ENCODE measurements at regions not wholly inside any gene's neighbourhood (a gene's known extent, or its start where the extent isn't known, plus 50 kb on each side); places are given as distances from the start of the nearest gene placed in this dataset.

DNA sequence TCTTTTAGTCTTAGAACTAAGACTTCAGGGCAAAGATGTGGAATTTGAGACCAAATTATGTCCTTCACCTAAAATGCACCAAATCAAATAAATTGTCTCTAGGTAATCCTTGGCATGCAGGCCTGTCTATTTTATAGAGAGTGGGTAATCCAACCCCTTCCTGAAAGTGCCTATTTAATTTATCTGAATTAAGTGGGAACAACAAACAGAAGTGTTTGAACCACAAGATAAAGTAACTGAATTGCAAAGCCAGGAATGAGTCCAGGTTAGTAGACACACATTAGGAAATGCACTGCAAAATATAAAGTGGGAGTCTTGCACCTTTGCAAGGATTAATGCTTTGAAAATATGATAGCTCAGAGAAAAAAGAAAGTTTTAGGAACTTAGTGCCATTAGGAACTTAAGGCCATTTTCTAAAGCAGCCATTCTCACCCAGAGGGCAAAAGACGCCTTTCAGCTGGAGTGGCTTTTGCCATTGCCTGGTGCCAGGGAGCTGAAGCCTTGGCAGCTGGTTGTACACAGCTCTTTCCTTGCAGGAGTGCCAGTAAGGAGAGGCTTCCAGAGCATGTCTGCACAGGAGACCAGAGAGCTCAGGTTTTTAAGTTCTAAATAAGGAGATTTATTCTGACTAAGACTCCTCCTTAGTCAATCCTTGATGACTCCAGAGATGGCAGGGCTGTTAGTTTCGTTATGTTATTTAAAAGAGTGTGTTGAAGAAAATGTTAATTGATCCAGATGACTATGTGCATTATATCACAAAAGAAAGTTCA, 151.7 kb upstream of the ELL2 start:
- Histone ChIP-seq H3K4me3 (no peak overlapping the region), H3K27me3 (no peaks in the 10 kb centered on the region), H3K4me1 (no peaks in the 10 kb centered on the region), H3K27ac (no peak overlapping the region), H3K36me3 (ENCODE audit: low read depth, missing control alignments) (no peaks in the 10 kb centered on the region), H3K9me3 (no peaks in the 10 kb centered on the region)
- no peak for DNase-seq
- TF ChIP-seq, protein P1, sequence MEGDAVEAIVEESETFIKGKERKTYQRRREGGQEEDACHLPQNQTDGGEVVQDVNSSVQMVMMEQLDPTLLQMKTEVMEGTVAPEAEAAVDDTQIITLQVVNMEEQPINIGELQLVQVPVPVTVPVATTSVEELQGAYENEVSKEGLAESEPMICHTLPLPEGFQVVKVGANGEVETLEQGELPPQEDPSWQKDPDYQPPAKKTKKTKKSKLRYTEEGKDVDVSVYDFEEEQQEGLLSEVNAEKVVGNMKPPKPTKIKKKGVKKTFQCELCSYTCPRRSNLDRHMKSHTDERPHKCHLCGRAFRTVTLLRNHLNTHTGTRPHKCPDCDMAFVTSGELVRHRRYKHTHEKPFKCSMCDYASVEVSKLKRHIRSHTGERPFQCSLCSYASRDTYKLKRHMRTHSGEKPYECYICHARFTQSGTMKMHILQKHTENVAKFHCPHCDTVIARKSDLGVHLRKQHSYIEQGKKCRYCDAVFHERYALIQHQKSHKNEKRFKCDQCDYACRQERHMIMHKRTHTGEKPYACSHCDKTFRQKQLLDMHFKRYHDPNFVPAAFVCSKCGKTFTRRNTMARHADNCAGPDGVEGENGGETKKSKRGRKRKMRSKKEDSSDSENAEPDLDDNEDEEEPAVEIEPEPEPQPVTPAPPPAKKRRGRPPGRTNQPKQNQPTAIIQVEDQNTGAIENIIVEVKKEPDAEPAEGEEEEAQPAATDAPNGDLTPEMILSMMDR (IDR thresholded peaks at IDR 0.05): no peak
- TF ChIP-seq POLR2A (IDR thresholded peaks at IDR 0.05): no peak
- 80 to 89% methylated on average over 2 of the region's 2 CpGs for WGBS, 2 donors
- intact Hi-C loops (cut with DNase I; ENCODE audit: low total_unique reads): no loop called here

DNA sequence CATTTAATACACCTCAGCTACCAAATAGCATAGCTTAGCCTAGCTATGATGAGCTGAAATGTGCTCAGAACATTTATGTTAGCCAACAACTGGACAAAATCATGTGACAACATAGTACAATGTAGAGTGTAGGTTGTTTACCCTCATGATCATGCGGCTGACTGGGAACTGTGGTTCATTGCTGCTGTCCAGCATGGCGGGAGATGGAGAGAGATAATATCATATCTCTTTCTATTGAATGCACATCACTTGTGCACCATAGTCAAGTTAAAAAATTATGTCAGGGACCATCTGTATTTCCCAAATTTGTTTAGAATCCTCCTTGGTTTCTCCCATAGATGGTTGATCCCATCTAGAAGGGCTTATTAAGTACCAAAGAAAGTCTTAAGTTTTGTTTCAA, 151.1 kb upstream of the ELL2 start:
- intact Hi-C loops (cut with DNase I; ENCODE audit: low total_unique reads): no loop called here
- TF ChIP-seq, protein P1 (IDR thresholded peaks at IDR 0.05): no peak
- no peak for TF ChIP-seq POLR2A (IDR thresholded peaks at IDR 0.05)
- Histone ChIP-seq H3K27ac (no peak overlapping the region), H3K4me3 (no peak overlapping the region), H3K36me3 (ENCODE audit: low read depth, missing control alignments) (no peaks in the 10 kb centered on the region), H3K9me3 (no peaks in the 10 kb centered on the region), H3K27me3 (no peaks in the 10 kb centered on the region), H3K4me1 (no peaks in the 10 kb centered on the region)
- WGBS, 2 donors: 93 to 98% methylated on average over 2 of the region's 2 CpGs
- no peak for DNase-seq

GRCh38 chr5:96112123-96112670, 150.5 kb upstream of the ELL2 start:
- 72 to 75% methylated on average over 1 of the region's 1 CpG for WGBS, 2 donors
- intact Hi-C loops (cut with DNase I; ENCODE audit: low total_unique reads): no loop called here
- Histone ChIP-seq H3K9me3 (no peaks in the 10 kb centered on the region), H3K4me1 (no peaks in the 10 kb centered on the region), H3K36me3 (ENCODE audit: low read depth, missing control alignments) (no peaks in the 10 kb centered on the region), H3K27ac (no peak overlapping the region), H3K4me3 (no peak overlapping the region), H3K27me3 (no peaks in the 10 kb centered on the region)
- no peak for DNase-seq
- TF ChIP-seq POLR2A (IDR thresholded peaks at IDR 0.05): no peak
- TF ChIP-seq, protein P1 (IDR thresholded peaks at IDR 0.05): no peak

DNA sequence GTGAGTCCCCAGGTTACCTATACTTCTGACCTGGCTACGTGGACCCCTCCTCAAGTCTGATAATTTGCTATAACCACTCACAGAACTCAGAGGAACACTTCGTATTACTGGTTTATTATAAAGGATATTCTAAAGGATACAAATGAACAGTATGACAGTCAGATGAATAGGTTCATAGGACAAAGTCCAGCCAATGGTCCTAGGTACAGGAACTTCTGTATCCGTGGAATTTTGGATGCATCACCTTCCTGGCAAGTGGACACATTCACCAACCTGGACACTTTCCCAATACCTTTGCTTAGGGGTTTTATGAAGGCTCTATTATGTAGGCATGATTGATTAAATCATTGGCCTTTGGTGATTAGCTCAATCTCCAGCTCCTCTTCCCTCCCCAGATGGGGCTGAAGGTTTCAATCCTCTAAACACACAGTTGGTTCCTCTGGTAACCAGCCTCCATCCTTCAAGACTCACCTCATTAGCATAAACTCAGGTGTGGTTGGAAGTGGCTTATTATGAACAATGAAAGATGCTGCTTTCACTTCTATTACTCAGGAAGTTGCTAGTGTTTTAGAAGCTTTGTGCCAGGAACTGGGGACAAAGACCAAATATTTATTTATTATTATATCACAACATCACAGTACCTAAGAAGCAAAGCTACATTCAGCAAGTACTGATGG, 149.6 kb upstream of the ELL2 start:
- Histone ChIP-seq H3K36me3 (ENCODE audit: low read depth, missing control alignments) (no peaks in the 10 kb centered on the region), H3K4me3 (no peak overlapping the region), H3K9me3 (no peaks in the 10 kb centered on the region), H3K27ac (no peak overlapping the region), H3K27me3 (no peaks in the 10 kb centered on the region), H3K4me1 (no peaks in the 10 kb centered on the region)
- 94 to 97% methylated on average over 3 of the region's 3 CpGs for WGBS, 2 donors
- TF ChIP-seq, protein P1 (IDR thresholded peaks at IDR 0.05): no peak
- TF ChIP-seq POLR2A (IDR thresholded peaks at IDR 0.05): no peak
- intact Hi-C loops (cut with DNase I; ENCODE audit: low total_unique reads): no loop called here
- DNase-seq: no peak
